Upper lobe of left lung (tissue), 4 donors: ENCODE measurements at regions not wholly inside any gene's neighbourhood (a gene's known extent, or its start where the extent isn't known, plus 50 kb on each side); places are given as distances from the start of the nearest gene placed in this dataset.

Experiments
- CTCF ChIP-seq, 6 experiments: fragments of 450-650 bp in 4 of 6; fragments of 200-600 bp in 2 of 6; sonication (generic) in 2 of 6; IDR thresholded peaks; one replicate each; pipeline ENCODE4 v1.5.1; 2016 to 2019; ENCODE audit warnings: antibody characterized with exemption in 6 of 6
- POLR2A ChIP-seq, 4 donors: fragments of 450-650 bp; IDR thresholded peaks; one replicate each; pipeline ENCODE4 v1.5.1; 2016 to 2017; ENCODE audit warnings: antibody characterized with exemption in 4 of 4, mild to moderate bottlenecking in 2 of 4

GRCh38 chr4:100826808-100827548, 309.2 kb upstream of the EMCN start:
- TF ChIP-seq CTCF (IDR thresholded peaks at IDR 0.05) (no peak), POLR2A (IDR thresholded peaks at IDR 0.05) (no peak)
